H1 (cell line): ENCODE measurements at regions not wholly inside any gene's neighbourhood (a gene's known extent, or its start where the extent isn't known, plus 50 kb on each side); places are given as distances from the start of the nearest gene placed in this dataset.

Experiments
- CTCF ChIA-PET: fragments of 300-600 bp; sonication (Branson Sonifier 250); formaldehyde crosslinking; loops from one replicate; lab custom pipeline; 2021; ENCODE audit not compliant: partially characterized antibody; lab: Charles Lee
- POLR2A ChIA-PET: fragments of 300-600 bp; sonication (Branson Sonifier 250); formaldehyde crosslinking; loops from one replicate; lab custom pipeline; 2021; ENCODE audit warnings: inconsistent platforms; ENCODE audit not compliant: partially characterized antibody; lab: Charles Lee
- DNase-seq, 2 experiments: peaks; one replicate each; pipeline versions ENCODE4 v3.0.0 to v3.0.0-alpha.2; 2010 to 2022; ENCODE audit warnings: low spot score in 2 of 2, low read depth in 1 of 2, mixed read lengths in 1 of 2
- FAIRE-seq: peaks from 2 replicates; lab custom pipeline; 2011; peaks lifted over from hg19 to GRCh38; lab: Jason Lieb, UNC
- H2AFZ ChIP-seq: 2 replicates; pipeline ENCODE4 v1.8.1; 2012; ENCODE audit warnings: low read length, inconsistent platforms
- H2AK5ac ChIP-seq: 2 replicates; pipeline ENCODE4 v1.6.1; 2013; ENCODE audit warnings: low read depth, low read length
- H2BK120ac ChIP-seq: replicated peaks from 2 replicates; pipeline ENCODE3; 2013; ENCODE audit warnings: low read depth, low read length, inconsistent platforms
- H2BK12ac ChIP-seq: 2 replicates; pipeline ENCODE4 v1.6.1; 2013; ENCODE audit warnings: low read depth, low read length
- H2BK15ac ChIP-seq: 2 replicates; pipeline ENCODE4 v1.6.1; 2013; ENCODE audit warnings: low read length
- H2BK20ac ChIP-seq: 2 replicates; pipeline ENCODE4 v1.6.1; 2013; ENCODE audit warnings: low read length
- H2BK5ac ChIP-seq: 2 replicates; pipeline ENCODE4 v1.6.1; 2013; ENCODE audit warnings: low read depth, low read length
- H3K14ac ChIP-seq: 2 replicates; pipeline ENCODE4 v1.6.1; 2013; ENCODE audit warnings: inconsistent platforms; ENCODE audit not compliant: insufficient read length
- H3K18ac ChIP-seq: 2 replicates; pipeline ENCODE4 v1.6.1; 2013; ENCODE audit warnings: low read length; ENCODE audit errors: extremely low read depth
- H3K23ac ChIP-seq: 2 replicates; pipeline ENCODE4 v1.6.1; 2013; ENCODE audit warnings: inconsistent platforms; ENCODE audit not compliant: insufficient read length
- H3K23me2 ChIP-seq: 2 replicates; pipeline ENCODE4 v1.6.1; 2013; ENCODE audit warnings: low read depth, low read length
- H3K27ac ChIP-seq: 2 replicates; pipeline ENCODE4 v1.6.1; 2011; ENCODE audit warnings: low read depth, low read length, inconsistent platforms
- H3K27me3 ChIP-seq, 4 experiments: replicated peaks in 1 of 4; 1 replicate in 1 of 4; 2 replicates in 3 of 4; pipeline versions ENCODE4 v1.6.1 to v1.8.1; 2011 to 2013; ENCODE audit warnings: low read length in 3 of 4, mild to moderate bottlenecking in 3 of 4, inconsistent platforms in 2 of 4, mixed read lengths in 2 of 4, moderate library complexity in 1 of 4; ENCODE audit not compliant: control insufficient read depth in 3 of 4, insufficient read depth in 3 of 4; ENCODE audit errors: extremely low read depth in 1 of 4
- H3K36me3 ChIP-seq, 4 experiments: 2 replicates each; pipeline versions ENCODE4 v1.6.1 to v1.8.1; 2011 to 2013; ENCODE audit warnings: mild to moderate bottlenecking in 4 of 4, low read length in 3 of 4, moderate library complexity in 2 of 4, control low read depth in 1 of 4, inconsistent platforms in 1 of 4; ENCODE audit not compliant: insufficient read depth in 4 of 4, control insufficient read depth in 2 of 4
- H3K4ac ChIP-seq: replicated peaks from 2 replicates; pipeline ENCODE3; 2013; ENCODE audit warnings: low read length, low read depth, mixed read lengths, inconsistent platforms; ENCODE audit not compliant: insufficient read length
- H3K4me1 ChIP-seq, 4 experiments: replicated peaks in 1 of 4; 1 replicate in 1 of 4; 2 replicates in 3 of 4; pipeline versions ENCODE4 v1.6.1 to v1.8.1; 2011 to 2013; ENCODE audit warnings: low read length in 3 of 4, inconsistent platforms in 2 of 4, mixed read lengths in 1 of 4; ENCODE audit not compliant: insufficient read depth in 4 of 4, control insufficient read depth in 3 of 4
- H3K4me2 ChIP-seq, 2 experiments: 2 replicates each; pipeline versions ENCODE4 v1.6.1 to v1.8.1; 2011 to 2013; ENCODE audit warnings: low read depth in 2 of 2, low read length in 2 of 2, control low read depth in 1 of 2, inconsistent platforms in 1 of 2, mild to moderate bottlenecking in 1 of 2; ENCODE audit not compliant: insufficient read depth in 1 of 2
- H3K4me3 ChIP-seq, 4 experiments: fragments of 200-600, 300-600 bp in 1 of 4; sonication (generic), shearing (Covaris generic), sonication (Bioruptor Twin) in 1 of 4; 2 replicates each; pipeline versions ENCODE4 v1.5.1 to v1.8.1; 2011 to 2016; ENCODE audit warnings: low read length in 4 of 4, low read depth in 3 of 4, control low read depth in 2 of 4, inconsistent platforms in 2 of 4, mild to moderate bottlenecking in 2 of 4, mixed read lengths in 1 of 4, moderate library complexity in 1 of 4; ENCODE audit not compliant: insufficient read depth in 2 of 4; ENCODE audit errors: extremely low read depth in 1 of 4
- H3K56ac ChIP-seq: replicated peaks from 2 replicates; pipeline ENCODE3; 2013; ENCODE audit warnings: low read depth, mild to moderate bottlenecking, mixed read lengths, low read length, inconsistent platforms; ENCODE audit not compliant: insufficient read length
- H3K79me1 ChIP-seq: 2 replicates; pipeline ENCODE4 v1.6.1; 2013; ENCODE audit warnings: low read depth, low read length, control low read depth
- H3K79me2 ChIP-seq, 2 experiments: 2 replicates each; pipeline versions ENCODE4 v1.6.1 to v1.8.1; 2012 to 2013; ENCODE audit warnings: low read length in 2 of 2, mild to moderate bottlenecking in 2 of 2, inconsistent platforms in 1 of 2; ENCODE audit not compliant: insufficient read depth in 2 of 2, control insufficient read depth in 1 of 2
- H3K9ac ChIP-seq, 4 experiments: replicated peaks in 1 of 4; 1 replicate in 1 of 4; 2 replicates in 3 of 4; pipeline versions ENCODE4 v1.6.1 to v1.8.1; 2011 to 2013; ENCODE audit warnings: low read depth in 3 of 4, low read length in 3 of 4, control low read depth in 2 of 4, mild to moderate bottlenecking in 2 of 4, moderate library complexity in 2 of 4, inconsistent platforms in 1 of 4; ENCODE audit errors: extremely low read depth in 1 of 4
- H3K9me3 ChIP-seq, 2 experiments: 2 replicates each; pipeline versions ENCODE4 v1.6.1 to v1.8.1; 2012 to 2013; ENCODE audit warnings: mild to moderate bottlenecking in 2 of 2, moderate library complexity in 2 of 2, control low read depth in 1 of 2, inconsistent platforms in 1 of 2, low read depth in 1 of 2, low read length in 1 of 2, mixed read lengths in 1 of 2; ENCODE audit not compliant: insufficient read depth in 2 of 2
- H4K20me1 ChIP-seq, 2 experiments: replicated peaks in 1 of 2; 2 replicates each; pipeline versions ENCODE3 to v1.8.1; 2011 to 2013; ENCODE audit warnings: inconsistent platforms in 2 of 2, low read length in 2 of 2, mild to moderate bottlenecking in 1 of 2; ENCODE audit not compliant: insufficient read depth in 2 of 2, control insufficient read depth in 1 of 2
- H4K5ac ChIP-seq: 2 replicates; pipeline ENCODE4 v1.6.1; 2013; ENCODE audit warnings: low read length, low read depth, mixed read lengths, inconsistent platforms; ENCODE audit not compliant: insufficient read length
- H4K8ac ChIP-seq: 2 replicates; pipeline ENCODE4 v1.8.0; 2013; ENCODE audit warnings: mild to moderate bottlenecking, moderate library complexity, low read length, inconsistent platforms; ENCODE audit not compliant: insufficient read depth; ENCODE audit errors: extremely low read depth
- H4K91ac ChIP-seq: replicated peaks from 2 replicates; pipeline ENCODE3; 2013; ENCODE audit warnings: low read length, mixed read lengths, inconsistent platforms; ENCODE audit not compliant: insufficient read length
- BCL11A ChIP-seq, 2 experiments: IDR thresholded peaks; one replicate each; pipeline ENCODE4 v1.6.1; 2011; ENCODE audit warnings: low read depth in 2 of 2, low read length in 2 of 2, mild to moderate bottlenecking in 2 of 2
- CHD2 ChIP-seq: IDR thresholded peaks from 2 replicates; pipeline ENCODE4 v1.6.1; 2012; ENCODE audit warnings: low read length, improper control_type of control experiment
- CREB1 ChIP-seq: IDR thresholded peaks from 2 replicates; pipeline ENCODE4 v1.6.1; 2012; ENCODE audit warnings: inconsistent platforms
- EP300 ChIP-seq, 2 experiments: IDR thresholded peaks; 1 replicate in 1 of 2; 2 replicates in 1 of 2; pipeline ENCODE4 v1.6.1; 2011 to 2012; ENCODE audit warnings: low read depth in 2 of 2, low read length in 2 of 2, mild to moderate bottlenecking in 2 of 2, borderline replicate concordance in 1 of 2, inconsistent platforms in 1 of 2, moderate library complexity in 1 of 2
- KDM1A ChIP-seq: fragments of 200-600, 300-600 bp; sonication (generic); IDR thresholded peaks from 2 replicates; pipeline ENCODE4 v1.7.1; 2016; ENCODE audit warnings: mild to moderate bottlenecking, low read length, borderline replicate concordance
- POLR2AphosphoS5 ChIP-seq: IDR thresholded peaks from 2 replicates; pipeline ENCODE4 v1.6.1; 2011; ENCODE audit warnings: low read depth, low read length
- POU5F1 ChIP-seq: IDR thresholded peaks from 2 replicates; pipeline ENCODE4 v1.6.1; 2011; ENCODE audit warnings: low read depth, mild to moderate bottlenecking, low read length, moderate library complexity
- SIN3A ChIP-seq, 2 experiments: IDR thresholded peaks in 1 of 2; conservative IDR thresholded peaks in 1 of 2; 2 replicates each; pipeline ENCODE4 v1.6.1; 2011 to 2012; ENCODE audit warnings: low read length in 2 of 2, improper control_type of control experiment in 1 of 2, low read depth in 1 of 2, mild to moderate bottlenecking in 1 of 2
- SP1 ChIP-seq: IDR thresholded peaks from 2 replicates; pipeline ENCODE4 v1.6.1; 2011; ENCODE audit warnings: low read depth, low read length
- SUZ12 ChIP-seq: fragments of 200-600 bp; sonication (generic); IDR thresholded peaks from 2 replicates; pipeline ENCODE4 v1.6.1; 2012; ENCODE audit warnings: mild to moderate bottlenecking, inconsistent platforms, low read length, moderate library complexity, mixed read lengths
- TAF1 ChIP-seq: IDR thresholded peaks from 2 replicates; pipeline ENCODE4 v1.6.1; 2011; ENCODE audit warnings: mild to moderate bottlenecking, low read depth, low read length
- TBP ChIP-seq: IDR thresholded peaks from 2 replicates; pipeline ENCODE4 v1.6.1; 2011; ENCODE audit warnings: low read depth, low read length, improper control_type of control experiment
- WGBS, 2 experiments: shearing (Covaris generic) in 1 of 2; methylation state at CpG; one replicate each; pipeline versions ENCODE4 v1.1.6 to v1.1.7; 2013 to 2015; ENCODE audit warnings: low lambda C conversion rate in 2 of 2, mixed read lengths in 2 of 2, inconsistent platforms in 1 of 2, low coverage in 1 of 2, missing lambda C conversion rate in 1 of 2; ENCODE audit not compliant: insufficient replicate concordance in 2 of 2, insufficient coverage in 1 of 2, insufficient read length in 1 of 2; ENCODE audit errors: extremely low coverage in 1 of 2, missing lambda C conversion rate in 1 of 2; 5-methylcytosine and 5-hydroxymethylcytosine counted together
- TF ChIP-seq, protein P1 (sequence below): IDR thresholded peaks from 2 replicates; pipeline ENCODE4 v1.6.1; 2011; ENCODE audit warnings: low read length, improper control_type of control experiment

DNA sequence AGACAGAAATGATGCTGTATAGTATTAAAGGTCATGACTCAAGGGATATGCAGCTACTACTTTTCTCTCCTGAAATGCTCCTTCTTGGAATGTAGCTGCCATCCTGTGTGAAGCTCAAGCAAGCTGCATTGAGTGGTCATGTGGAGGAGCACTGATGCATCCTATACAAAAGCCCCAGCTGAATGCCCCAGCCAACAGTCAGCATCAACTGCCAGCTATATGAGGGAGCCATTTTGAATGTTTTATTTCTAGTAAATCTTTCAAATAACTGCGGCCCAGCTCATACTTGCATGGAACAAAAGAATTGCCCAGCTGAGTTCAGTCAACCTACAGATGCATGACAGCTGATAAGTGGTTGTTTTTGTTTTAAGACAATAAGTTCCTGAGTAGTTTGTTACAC, 165.0 kb upstream of the GEMIN8 start:
- WGBS, 2 experiments: 92% methylated on average over 1 of the region's 1 CpG; no CpG with 5 or more reads in 1 of the 2 experiments
- no peak for FAIRE-seq
- H3K79me1 ChIP-seq: no peaks in the 10 kb centered on the region

More for the DNA sequence above, 165.0 kb upstream of the GEMIN8 start:
- no peak overlapping the region for H3K27ac ChIP-seq
- H3K79me2 ChIP-seq: no peaks in the 10 kb centered on the region
- no peak overlapping the region for H3K14ac ChIP-seq
- no peak overlapping the region for H2BK120ac ChIP-seq
- POLR2A ChIA-PET: no interaction called here
- H3K23ac ChIP-seq: no peak overlapping the region
- no peak for DNase-seq
- H3K56ac ChIP-seq: no peak overlapping the region
- H3K23me2 ChIP-seq: no peaks in the 10 kb centered on the region
- H4K20me1 ChIP-seq: no peaks in the 10 kb centered on the region
- H2AK5ac ChIP-seq: no peak overlapping the region
- no peak overlapping the region for H3K18ac ChIP-seq
- no peaks in the 10 kb centered on the region for H3K9me3 ChIP-seq
- no peaks in the 10 kb centered on the region for H3K4me1 ChIP-seq
- CTCF ChIA-PET: no interaction called here
- H2BK15ac ChIP-seq: no peak overlapping the region
- no peak overlapping the region for H4K91ac ChIP-seq
- H4K8ac ChIP-seq: no peak overlapping the region
- H3K27me3 ChIP-seq: no peaks in the 10 kb centered on the region
- H2BK12ac ChIP-seq: no peak overlapping the region
- no peak overlapping the region for H3K4ac ChIP-seq
- no peak overlapping the region for H2AFZ ChIP-seq
- H3K4me3 ChIP-seq: no peak overlapping the region
- H3K36me3 ChIP-seq: no peaks in the 10 kb centered on the region
- H2BK5ac ChIP-seq: no peak overlapping the region
- H3K4me2 ChIP-seq: no peak overlapping the region
- H2BK20ac ChIP-seq: no peak overlapping the region
- H4K5ac ChIP-seq: no peak overlapping the region
- TF ChIP-seq POLR2AphosphoS5: no peak
- no peak for TF ChIP-seq TAF1
- no peak for TF ChIP-seq BCL11A (IDR thresholded peaks at IDR 0.05; ENCODE audit: low read depth in 2 of 2, low read length in 2 of 2)
- TF ChIP-seq, protein P1, sequence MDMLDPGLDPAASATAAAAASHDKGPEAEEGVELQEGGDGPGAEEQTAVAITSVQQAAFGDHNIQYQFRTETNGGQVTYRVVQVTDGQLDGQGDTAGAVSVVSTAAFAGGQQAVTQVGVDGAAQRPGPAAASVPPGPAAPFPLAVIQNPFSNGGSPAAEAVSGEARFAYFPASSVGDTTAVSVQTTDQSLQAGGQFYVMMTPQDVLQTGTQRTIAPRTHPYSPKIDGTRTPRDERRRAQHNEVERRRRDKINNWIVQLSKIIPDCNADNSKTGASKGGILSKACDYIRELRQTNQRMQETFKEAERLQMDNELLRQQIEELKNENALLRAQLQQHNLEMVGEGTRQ: no peak
- no peak for TF ChIP-seq CHD2
- TF ChIP-seq EP300 (IDR thresholded peaks at IDR 0.05; ENCODE audit: borderline replicate concordance in 1 of 2, low read depth in 2 of 2, low read length in 2 of 2): no peak
- TF ChIP-seq CREB1: no peak
- TF ChIP-seq SUZ12: no peak
- TF ChIP-seq POU5F1: no peak
- TF ChIP-seq SP1: no peak
- TF ChIP-seq TBP: no peak
- TF ChIP-seq KDM1A: no peak
- TF ChIP-seq SIN3A (conservative IDR thresholded peaks at IDR 0.05 in 1 of 2, IDR thresholded peaks at IDR 0.05 in 1 of 2; ENCODE audit: low read depth in 1 of 2, low read length in 2 of 2): no peak
- H3K9ac ChIP-seq: no peak overlapping the region
